ENCODE measurements at regions not wholly inside any gene's neighbourhood (a gene's known extent, or its start where the extent isn't known, plus 50 kb on each side); places are given as distances from the start of the nearest gene placed in this dataset.

GRCh38 chr11:28730889-28731288 lies 622.7 kb downstream of the METTL15 start:
- no peaks in the 10 kb centered on the region for H3K9me3 ChIP-seq (ENCODE audit: severe bottlenecking)
- TF ChIP-seq, protein P1, sequence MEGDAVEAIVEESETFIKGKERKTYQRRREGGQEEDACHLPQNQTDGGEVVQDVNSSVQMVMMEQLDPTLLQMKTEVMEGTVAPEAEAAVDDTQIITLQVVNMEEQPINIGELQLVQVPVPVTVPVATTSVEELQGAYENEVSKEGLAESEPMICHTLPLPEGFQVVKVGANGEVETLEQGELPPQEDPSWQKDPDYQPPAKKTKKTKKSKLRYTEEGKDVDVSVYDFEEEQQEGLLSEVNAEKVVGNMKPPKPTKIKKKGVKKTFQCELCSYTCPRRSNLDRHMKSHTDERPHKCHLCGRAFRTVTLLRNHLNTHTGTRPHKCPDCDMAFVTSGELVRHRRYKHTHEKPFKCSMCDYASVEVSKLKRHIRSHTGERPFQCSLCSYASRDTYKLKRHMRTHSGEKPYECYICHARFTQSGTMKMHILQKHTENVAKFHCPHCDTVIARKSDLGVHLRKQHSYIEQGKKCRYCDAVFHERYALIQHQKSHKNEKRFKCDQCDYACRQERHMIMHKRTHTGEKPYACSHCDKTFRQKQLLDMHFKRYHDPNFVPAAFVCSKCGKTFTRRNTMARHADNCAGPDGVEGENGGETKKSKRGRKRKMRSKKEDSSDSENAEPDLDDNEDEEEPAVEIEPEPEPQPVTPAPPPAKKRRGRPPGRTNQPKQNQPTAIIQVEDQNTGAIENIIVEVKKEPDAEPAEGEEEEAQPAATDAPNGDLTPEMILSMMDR (IDR thresholded peaks at IDR 0.05; ENCODE audit: poor library complexity, severe bottlenecking) = no peak
- peak overlapping the region; percentile 6 for H3K27ac ChIP-seq (ENCODE audit: poor library complexity, severe bottlenecking)
- ATAC-seq (ENCODE audit: low read depth) = no peak
- H3K36me3 ChIP-seq (ENCODE audit: low read depth) = no peaks in the 10 kb centered on the region
- H3K27me3 ChIP-seq (ENCODE audit: insufficient read depth, poor library complexity, severe bottlenecking) = no peaks in the 10 kb centered on the region
- H3K4me3 ChIP-seq (ENCODE audit: severe bottlenecking) = no peak overlapping the region
- no peak for DNase-seq (ENCODE audit: low spot score)
- H3K4me1 ChIP-seq (ENCODE audit: insufficient read depth, poor library complexity, severe bottlenecking) = peaks cover 15% of the 10 kb centered on the region

- Histone ChIP-seq H3K27ac (ENCODE audit: poor library complexity, severe bottlenecking) (peak overlapping the region; percentile 6), H3K27me3 (ENCODE audit: insufficient read depth, poor library complexity, severe bottlenecking) (no peaks in the 10 kb centered on the region), H3K36me3 (ENCODE audit: low read depth) (no peaks in the 10 kb centered on the region), H3K4me3 (ENCODE audit: severe bottlenecking) (no peak overlapping the region), H3K4me1 (ENCODE audit: insufficient read depth, poor library complexity, severe bottlenecking) (peaks cover 15% of the 10 kb centered on the region), H3K9me3 (ENCODE audit: severe bottlenecking) (no peaks in the 10 kb centered on the region)
- DNase-seq (ENCODE audit: low spot score) (no peak), ATAC-seq (ENCODE audit: low read depth) (peak; percentile 73)
- TF ChIP-seq, protein P1 (IDR thresholded peaks at IDR 0.05; ENCODE audit: poor library complexity, severe bottlenecking) = no peak
Observed at GRCh38 chr11:28730336-28730735, 622.1 kb downstream of the METTL15 start.

DNA sequence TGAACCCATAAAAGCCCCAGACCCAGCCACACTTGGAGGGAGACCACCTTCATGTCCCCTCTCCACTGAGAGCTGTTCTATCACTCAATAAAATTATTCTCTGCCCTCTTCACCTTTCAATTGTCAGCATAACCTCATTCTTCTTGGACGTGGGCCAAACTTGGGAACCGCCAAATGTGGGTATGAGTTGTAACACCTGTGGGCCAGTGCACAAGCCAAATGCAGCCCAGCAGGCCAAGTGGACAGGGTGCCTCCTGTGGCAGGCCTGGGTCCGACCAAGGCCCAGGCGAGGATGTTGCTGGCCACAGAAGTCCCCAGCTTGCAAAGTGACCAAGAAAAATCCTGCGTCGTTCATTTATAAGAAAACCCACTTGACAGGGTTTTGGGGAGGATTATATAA lies 621.2 kb downstream of the METTL15 start:
- no peaks in the 10 kb centered on the region for H3K9me3 ChIP-seq (ENCODE audit: severe bottlenecking)
- no peak overlapping the region for H3K4me3 ChIP-seq (ENCODE audit: severe bottlenecking)
- no peak for DNase-seq (ENCODE audit: low spot score)
- ATAC-seq (ENCODE audit: low read depth) = no peak
- H3K36me3 ChIP-seq (ENCODE audit: low read depth) = no peaks in the 10 kb centered on the region
- no peak overlapping the region for H3K27ac ChIP-seq (ENCODE audit: poor library complexity, severe bottlenecking)
- H3K4me1 ChIP-seq (ENCODE audit: insufficient read depth, poor library complexity, severe bottlenecking) = peaks cover 15% of the 10 kb centered on the region
- TF ChIP-seq, protein P1 (IDR thresholded peaks at IDR 0.05; ENCODE audit: poor library complexity, severe bottlenecking) = no peak
- no peaks in the 10 kb centered on the region for H3K27me3 ChIP-seq (ENCODE audit: insufficient read depth, poor library complexity, severe bottlenecking)

- no peaks in the 10 kb centered on the region for H3K27me3 ChIP-seq (ENCODE audit: insufficient read depth, poor library complexity, severe bottlenecking)
- no peak overlapping the region for H3K4me3 ChIP-seq (ENCODE audit: severe bottlenecking)
- ATAC-seq (ENCODE audit: low read depth) (no peak), DNase-seq (ENCODE audit: low spot score) (no peak)
- H3K27ac ChIP-seq (ENCODE audit: poor library complexity, severe bottlenecking) = no peak overlapping the region
- no peaks in the 10 kb centered on the region for H3K9me3 ChIP-seq (ENCODE audit: severe bottlenecking)
- H3K4me1 ChIP-seq (ENCODE audit: insufficient read depth, poor library complexity, severe bottlenecking) = peaks cover 15% of the 10 kb centered on the region
- no peaks in the 10 kb centered on the region for H3K36me3 ChIP-seq (ENCODE audit: low read depth)
- TF ChIP-seq, protein P1 (IDR thresholded peaks at IDR 0.05; ENCODE audit: poor library complexity, severe bottlenecking) = no peak
Observed at GRCh38 chr11:28728666-28729065, 620.5 kb downstream of the METTL15 start.

DNA sequence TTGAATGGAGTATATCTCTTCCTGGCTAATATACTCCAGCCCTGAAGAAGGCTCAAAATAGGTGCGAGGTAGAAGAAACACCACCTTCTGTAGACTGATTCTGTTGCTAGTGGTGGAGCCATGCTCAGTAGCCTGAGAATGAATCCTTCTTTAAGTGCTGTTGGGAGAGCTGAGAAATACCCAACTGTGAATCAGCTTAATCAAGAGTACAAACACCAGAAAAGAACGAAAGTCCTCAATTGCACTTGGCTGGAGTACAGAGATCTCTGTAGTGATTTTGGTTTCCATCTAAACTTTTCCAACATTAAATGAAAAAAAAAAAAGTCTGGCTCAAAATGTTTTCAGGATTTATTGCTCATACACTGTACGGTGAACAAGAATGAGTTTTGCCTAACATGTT lies 619.1 kb downstream of the METTL15 start:
- H3K4me1 ChIP-seq (ENCODE audit: insufficient read depth, poor library complexity, severe bottlenecking) = peaks cover 15% of the 10 kb centered on the region
- no peaks in the 10 kb centered on the region for H3K36me3 ChIP-seq (ENCODE audit: low read depth)
- ATAC-seq (ENCODE audit: low read depth) (no peak), DNase-seq (ENCODE audit: low spot score) (no peak)
- no peak overlapping the region for H3K4me3 ChIP-seq (ENCODE audit: severe bottlenecking)
- no peak overlapping the region for H3K27ac ChIP-seq (ENCODE audit: poor library complexity, severe bottlenecking)
- TF ChIP-seq, protein P1 (IDR thresholded peaks at IDR 0.05; ENCODE audit: poor library complexity, severe bottlenecking) = no peak
- no peaks in the 10 kb centered on the region for H3K9me3 ChIP-seq (ENCODE audit: severe bottlenecking)
- H3K27me3 ChIP-seq (ENCODE audit: insufficient read depth, poor library complexity, severe bottlenecking) = no peaks in the 10 kb centered on the region

Data from RWPE2 (cell line).